ENCODE measurements at regions not wholly inside any gene's neighbourhood (a gene's known extent, or its start where the extent isn't known, plus 50 kb on each side); places are given as distances from the start of the nearest gene placed in this dataset.
"Not testable (repeated sequence)": the region's sequence is repeated elsewhere in the genome, so short reads cannot be mapped to it uniquely, and the experiment has no call there.

- TF ChIP-seq CTCF, POLR2A (IDR thresholded peaks at IDR 0.05): not testable (repeated sequence)
Measured at GRCh38 chr11:37145434-37145833, 547.4 kb upstream of the RAG2 start.
